Thyroid gland (tissue), 4 donors: ENCODE measurements at regions not wholly inside any gene's neighbourhood (a gene's known extent, or its start where the extent isn't known, plus 50 kb on each side); places are given as distances from the start of the nearest gene placed in this dataset.
"Not testable (repeated sequence)": the region's sequence is repeated elsewhere in the genome, so short reads cannot be mapped to it uniquely, and the experiment has no call there.

Experiments
- DNase-seq, 2 donors: peaks; one replicate each; pipeline ENCODE4 v3.0.0-alpha.2; 2019
- H3K27ac ChIP-seq, 3 donors: fragments of 200-600 bp; sonication (generic); 1 replicate in 2 of 3; 2 replicates in 1 of 3; pipeline ENCODE4 v1.5.1; 2016 to 2019; ENCODE audit warnings: mild to moderate bottlenecking in 1 of 3, moderate library complexity in 1 of 3
- H3K27me3 ChIP-seq: fragments of 200-600 bp; sonication (generic); one replicate; pipeline ENCODE4 v1.5.1; 2019
- H3K36me3 ChIP-seq, 2 donors: fragments of 200-600 bp; sonication (generic); one replicate each; pipeline ENCODE4 v1.5.1; 2016 to 2019
- H3K4me1 ChIP-seq, 2 donors: fragments of 200-600 bp; sonication (generic); one replicate each; pipeline ENCODE4 v1.5.1; 2017 to 2019
- H3K4me3 ChIP-seq, 3 donors: fragments of 200-600 bp; sonication (generic); replicated peaks in 1 of 3; 1 replicate in 2 of 3; 2 replicates in 1 of 3; pipeline ENCODE4 v1.5.1; 2016; ENCODE audit warnings: mild to moderate bottlenecking in 1 of 3
- H3K9me3 ChIP-seq: fragments of 200-600 bp; sonication (generic); one replicate; pipeline ENCODE4 v1.5.1; 2017
- POLR2A ChIP-seq, 2 donors: fragments of 450-650 bp; IDR thresholded peaks; one replicate each; pipeline ENCODE4 v1.6.1; 2017; ENCODE audit warnings: antibody characterized with exemption in 2 of 2, mild to moderate bottlenecking in 2 of 2, moderate library complexity in 1 of 2
- WGBS, 2 donors: methylation state at CpG; one replicate each; pipeline ENCODE4 v1.1.5; 2017; 5-methylcytosine and 5-hydroxymethylcytosine counted together
- intact Hi-C: fragments of 100-400 bp; cut with DNase I; formaldehyde crosslinking; loops from one replicate; pipeline ENCODE4 v1.15.1; 2023
- TF ChIP-seq, protein P1 (sequence below), 6 experiments: fragments of 200-600 bp in 3 of 6; fragments of 450-650 bp in 3 of 6; sonication (generic) in 3 of 6; IDR thresholded peaks; one replicate each; pipeline ENCODE4 v1.5.1; 2016 to 2019; ENCODE audit warnings: antibody characterized with exemption in 6 of 6, mild to moderate bottlenecking in 2 of 6, inconsistent platforms in 1 of 6, moderate library complexity in 1 of 6

DNA sequence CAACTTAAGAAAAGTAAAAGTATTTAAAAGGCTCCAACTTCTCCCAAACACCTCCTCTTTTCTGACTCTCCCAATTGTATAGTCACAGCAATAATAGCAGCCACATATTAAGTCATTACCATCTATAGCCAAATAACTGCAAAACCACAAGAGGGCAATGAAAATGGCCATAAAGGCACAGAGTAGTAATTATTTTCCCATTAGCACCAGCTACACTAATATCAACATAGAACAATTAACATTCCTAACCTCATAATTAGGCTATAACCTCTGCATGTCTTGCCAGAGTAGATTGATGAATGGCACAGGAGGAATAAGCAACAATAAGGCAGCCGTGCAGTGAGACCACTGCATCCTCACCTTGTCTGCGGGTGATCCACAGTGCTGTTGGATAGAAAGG is 226.4 kb upstream of the SERP2 start:
- Histone ChIP-seq H3K4me3 (no peak overlapping the region), H3K27me3 (no peaks in the 10 kb centered on the region), H3K9me3 (no peaks in the 10 kb centered on the region), H3K27ac (no peak overlapping the region), H3K36me3 (no peaks in the 10 kb centered on the region), H3K4me1 (no peaks in the 10 kb centered on the region)
- intact Hi-C loops, result loop anchor here (10.0 kb wide), 1 partner anchor 288 kb away; no protein-coding TSS in a partner anchor
- no peak for DNase-seq
- 84 to 88% methylated on average over 2 of the region's 2 CpGs for WGBS, 2 donors
- no peak for TF ChIP-seq POLR2A (IDR thresholded peaks at IDR 0.05)
- TF ChIP-seq, protein P1, sequence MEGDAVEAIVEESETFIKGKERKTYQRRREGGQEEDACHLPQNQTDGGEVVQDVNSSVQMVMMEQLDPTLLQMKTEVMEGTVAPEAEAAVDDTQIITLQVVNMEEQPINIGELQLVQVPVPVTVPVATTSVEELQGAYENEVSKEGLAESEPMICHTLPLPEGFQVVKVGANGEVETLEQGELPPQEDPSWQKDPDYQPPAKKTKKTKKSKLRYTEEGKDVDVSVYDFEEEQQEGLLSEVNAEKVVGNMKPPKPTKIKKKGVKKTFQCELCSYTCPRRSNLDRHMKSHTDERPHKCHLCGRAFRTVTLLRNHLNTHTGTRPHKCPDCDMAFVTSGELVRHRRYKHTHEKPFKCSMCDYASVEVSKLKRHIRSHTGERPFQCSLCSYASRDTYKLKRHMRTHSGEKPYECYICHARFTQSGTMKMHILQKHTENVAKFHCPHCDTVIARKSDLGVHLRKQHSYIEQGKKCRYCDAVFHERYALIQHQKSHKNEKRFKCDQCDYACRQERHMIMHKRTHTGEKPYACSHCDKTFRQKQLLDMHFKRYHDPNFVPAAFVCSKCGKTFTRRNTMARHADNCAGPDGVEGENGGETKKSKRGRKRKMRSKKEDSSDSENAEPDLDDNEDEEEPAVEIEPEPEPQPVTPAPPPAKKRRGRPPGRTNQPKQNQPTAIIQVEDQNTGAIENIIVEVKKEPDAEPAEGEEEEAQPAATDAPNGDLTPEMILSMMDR (IDR thresholded peaks at IDR 0.05), result no peak

DNA sequence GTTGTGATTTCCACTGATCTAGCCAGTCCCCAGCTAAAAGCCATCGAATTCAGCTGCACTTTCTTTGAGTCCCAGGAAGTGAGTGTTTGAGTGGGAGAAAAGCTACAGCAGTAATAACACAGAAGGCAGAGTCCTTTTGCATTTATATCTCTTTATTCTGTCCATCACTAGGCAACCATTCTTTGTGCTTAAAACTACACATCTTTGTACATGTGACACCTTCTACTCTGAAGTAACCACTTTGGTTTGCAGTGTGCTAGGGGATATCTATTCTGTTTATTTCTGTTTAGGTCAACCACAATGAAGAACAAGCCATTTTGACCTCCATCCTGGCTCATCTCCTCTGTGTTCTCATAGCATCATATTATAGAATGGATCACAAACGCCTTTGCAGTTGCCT is 226.0 kb upstream of the SERP2 start:
- WGBS, 2 donors, result 74 to 76% methylated on average over 2 of the region's 2 CpGs
- intact Hi-C loops, result loop anchor here (10.0 kb wide), 1 partner anchor 287 kb away; no protein-coding TSS in a partner anchor
- Histone ChIP-seq H3K27me3 (no peaks in the 10 kb centered on the region), H3K9me3 (no peaks in the 10 kb centered on the region), H3K27ac (no peak overlapping the region), H3K36me3 (no peaks in the 10 kb centered on the region), H3K4me1 (no peaks in the 10 kb centered on the region), H3K4me3 (no peak overlapping the region)
- no peak for DNase-seq
- TF ChIP-seq, protein P1 (IDR thresholded peaks at IDR 0.05), result no peak
- no peak for TF ChIP-seq POLR2A (IDR thresholded peaks at IDR 0.05)

DNA sequence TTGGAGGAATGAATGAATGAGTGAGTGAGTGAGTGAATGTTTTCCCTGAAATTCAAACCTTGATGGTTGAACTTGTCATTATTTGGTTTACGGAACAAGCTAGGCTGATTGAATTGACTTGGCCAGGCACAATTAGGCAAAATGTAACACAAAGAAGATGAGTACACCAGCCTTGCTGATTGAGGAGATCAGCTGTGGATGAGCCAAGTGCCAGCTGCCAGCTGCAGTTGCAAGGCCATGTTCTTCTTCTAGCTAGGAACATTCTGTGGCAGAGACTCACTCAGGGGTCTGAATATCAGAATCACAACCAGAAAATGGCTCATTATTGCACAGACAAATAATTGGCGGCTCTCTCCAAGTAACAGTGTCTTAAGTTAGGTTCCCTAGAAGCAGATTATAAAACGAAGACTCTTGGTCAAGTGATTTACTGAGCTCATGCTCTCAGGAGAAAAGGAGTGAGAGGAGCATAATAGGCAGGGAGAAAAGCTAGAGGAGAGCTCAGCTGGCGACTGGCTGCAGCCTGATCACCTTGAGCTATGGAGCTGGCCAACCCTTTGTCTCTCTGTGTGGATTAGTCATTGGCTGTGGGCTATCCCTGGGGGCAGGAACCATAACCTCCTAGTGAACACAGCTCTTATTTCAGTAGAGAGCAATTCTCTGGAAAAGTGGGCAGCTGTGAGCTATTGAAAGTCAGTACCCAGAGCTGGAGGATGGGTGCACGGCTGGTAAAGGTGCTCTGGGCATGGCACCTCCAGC is 225.3 kb upstream of the SERP2 start:
- no peaks in the 10 kb centered on the region for H3K9me3 ChIP-seq
- DNase-seq, result no peak
- intact Hi-C loops, result loop anchor here (10.0 kb wide), 1 partner anchor 286 kb away; no protein-coding TSS in a partner anchor
- no peaks in the 10 kb centered on the region for H3K4me1 ChIP-seq
- H3K27me3 ChIP-seq, result no peaks in the 10 kb centered on the region
- no peaks in the 10 kb centered on the region for H3K36me3 ChIP-seq
- TF ChIP-seq, protein P1 (IDR thresholded peaks at IDR 0.05), result no peak
- no peak for TF ChIP-seq POLR2A (IDR thresholded peaks at IDR 0.05)
- H3K27ac ChIP-seq, result no peak overlapping the region
- no peak overlapping the region for H3K4me3 ChIP-seq
- WGBS, 2 donors, result 88 to 89% methylated on average over 5 of the region's 5 CpGs

DNA sequence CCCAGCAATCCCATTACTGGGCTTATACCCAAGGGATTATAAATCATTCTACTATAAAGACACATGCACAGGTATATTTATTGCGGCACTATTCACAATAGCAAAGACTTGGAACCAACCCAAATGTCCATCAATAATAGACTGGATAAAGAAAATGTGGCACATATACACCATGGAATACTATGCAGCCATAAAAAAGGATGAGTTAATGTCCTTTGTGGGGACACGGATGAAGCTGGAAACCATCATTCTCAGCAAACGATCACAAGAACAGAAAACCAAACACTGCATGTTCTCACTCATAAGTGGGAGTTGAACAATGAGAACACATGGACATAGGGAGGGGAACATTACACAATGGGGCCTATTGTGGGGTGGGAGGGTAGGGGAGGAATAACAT is 224.4 kb upstream of the SERP2 start:
- 95 to 98% methylated on average over 3 of the region's 3 CpGs for WGBS, 2 donors
- not testable (repeated sequence) for DNase-seq, H3K4me1 ChIP-seq, H3K27me3 ChIP-seq, H3K4me3 ChIP-seq, H3K9me3 ChIP-seq, H3K36me3 ChIP-seq, H3K27ac ChIP-seq
- intact Hi-C loops, result loop anchor here (10.0 kb wide), 1 partner anchor 286 kb away; no protein-coding TSS in a partner anchor

DNA sequence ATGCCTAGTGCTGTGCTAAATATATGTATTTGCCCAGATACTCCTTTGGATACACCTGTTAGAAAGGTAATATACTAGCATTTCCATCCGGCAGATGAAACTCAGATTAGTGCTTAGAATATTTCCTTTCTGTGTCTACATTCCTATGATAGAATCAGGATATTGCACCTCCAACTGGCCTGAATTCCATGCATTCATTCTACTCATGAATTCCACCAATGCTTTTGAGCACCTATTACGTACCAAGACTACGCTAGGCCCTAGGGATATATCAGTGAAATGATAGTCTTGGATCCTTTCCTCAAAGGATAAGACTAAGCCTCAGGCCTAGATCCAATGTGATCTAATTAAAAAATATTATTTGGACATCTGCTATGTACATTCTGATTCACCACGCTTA is 223.8 kb upstream of the SERP2 start:
- TF ChIP-seq, protein P1 (IDR thresholded peaks at IDR 0.05), result no peak
- TF ChIP-seq POLR2A (IDR thresholded peaks at IDR 0.05), result no peak
- H3K36me3 ChIP-seq, result no peaks in the 10 kb centered on the region
- H3K27me3 ChIP-seq, result no peaks in the 10 kb centered on the region
- no peak for DNase-seq
- no peak overlapping the region for H3K27ac ChIP-seq
- no peak overlapping the region for H3K4me3 ChIP-seq
- intact Hi-C loops, result loop anchor here (10.0 kb wide), 1 partner anchor 285 kb away; no protein-coding TSS in a partner anchor
- H3K4me1 ChIP-seq, result no peaks in the 10 kb centered on the region
- H3K9me3 ChIP-seq, result no peaks in the 10 kb centered on the region
- WGBS, 2 donors, result 97 to 99% methylated on average over 4 of the region's 4 CpGs
